HG03025 (cell line): ENCODE measurements at regions not wholly inside any gene's neighbourhood (a gene's known extent, or its start where the extent isn't known, plus 50 kb on each side); places are given as distances from the start of the nearest gene placed in this dataset.

Source experiments
- ATAC-seq: cut with Tn5 transposase; IDR thresholded peaks from one replicate; pipeline ENCODE4 v1.9.1; 2021; ENCODE audit warnings: mild to moderate bottlenecking, moderate library complexity; ENCODE audit not compliant: unreplicated experiment, low FRiP score

DNA sequence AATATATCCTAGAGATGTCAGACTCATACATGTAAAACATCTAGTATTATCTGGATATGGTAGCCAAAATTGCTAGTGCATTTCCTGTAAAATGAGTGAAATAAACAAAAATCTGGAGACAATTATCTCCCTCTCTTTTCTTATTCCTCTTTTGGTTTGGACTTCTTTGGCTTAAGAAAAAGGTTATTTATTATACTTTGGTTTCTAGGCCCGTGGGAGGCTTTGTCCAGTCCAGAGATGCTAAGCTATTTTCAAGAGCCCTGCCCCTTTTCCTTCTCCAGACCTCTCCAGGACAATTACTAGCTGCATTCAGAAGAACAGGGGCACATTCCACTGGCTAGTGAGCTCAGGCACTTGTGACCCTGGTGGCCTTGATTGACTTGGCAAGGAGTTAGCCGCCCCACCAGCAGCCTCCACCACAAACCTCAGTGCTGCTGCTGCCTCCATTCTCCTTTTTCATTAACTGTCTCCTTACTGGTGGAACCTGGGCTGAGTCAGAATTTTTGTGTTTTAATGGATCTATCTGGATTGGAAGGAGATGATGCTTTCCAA is 747.3 kb upstream of the TENM4 start:
- no peak for ATAC-seq

DNA sequence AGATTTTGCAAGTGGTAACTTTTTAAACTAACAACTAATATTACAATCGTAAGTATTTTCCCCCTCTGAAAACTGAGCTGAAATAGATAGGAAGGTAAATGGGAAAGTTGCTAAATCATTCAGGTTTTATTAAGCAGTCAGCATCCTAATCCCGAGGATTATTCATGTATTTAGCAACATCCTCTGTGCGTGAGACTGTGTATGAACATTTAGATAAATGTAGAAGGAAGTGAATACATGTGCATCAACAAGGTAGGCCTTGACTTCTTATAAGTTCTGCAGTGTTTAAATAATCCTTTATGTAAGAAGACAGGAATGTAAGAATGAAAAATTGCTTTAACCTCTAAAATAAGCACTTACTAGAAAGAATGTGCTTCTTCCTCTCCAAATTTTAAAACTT is 745.9 kb upstream of the TENM4 start:
- no peak for ATAC-seq

DNA sequence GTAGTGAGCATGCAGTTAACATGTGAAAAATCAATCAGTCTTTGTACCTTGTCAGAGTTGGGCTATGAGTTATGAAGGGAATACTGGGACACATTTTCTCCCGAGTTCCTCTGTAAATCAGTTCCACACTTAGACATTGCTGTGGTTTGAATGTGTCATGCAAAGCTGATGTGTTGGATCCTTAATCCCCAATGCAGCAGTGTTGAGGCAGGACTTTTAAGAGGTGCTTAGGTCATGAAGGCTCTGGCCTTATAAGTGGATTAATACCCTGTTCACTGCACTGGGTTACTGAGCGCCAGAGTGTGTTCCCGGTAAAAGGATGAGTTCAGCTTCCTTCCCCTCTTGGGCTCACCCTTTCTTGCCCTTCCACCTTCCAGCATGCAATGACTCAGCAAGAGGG is 742.1 kb upstream of the TENM4 start:
- no peak for ATAC-seq

DNA sequence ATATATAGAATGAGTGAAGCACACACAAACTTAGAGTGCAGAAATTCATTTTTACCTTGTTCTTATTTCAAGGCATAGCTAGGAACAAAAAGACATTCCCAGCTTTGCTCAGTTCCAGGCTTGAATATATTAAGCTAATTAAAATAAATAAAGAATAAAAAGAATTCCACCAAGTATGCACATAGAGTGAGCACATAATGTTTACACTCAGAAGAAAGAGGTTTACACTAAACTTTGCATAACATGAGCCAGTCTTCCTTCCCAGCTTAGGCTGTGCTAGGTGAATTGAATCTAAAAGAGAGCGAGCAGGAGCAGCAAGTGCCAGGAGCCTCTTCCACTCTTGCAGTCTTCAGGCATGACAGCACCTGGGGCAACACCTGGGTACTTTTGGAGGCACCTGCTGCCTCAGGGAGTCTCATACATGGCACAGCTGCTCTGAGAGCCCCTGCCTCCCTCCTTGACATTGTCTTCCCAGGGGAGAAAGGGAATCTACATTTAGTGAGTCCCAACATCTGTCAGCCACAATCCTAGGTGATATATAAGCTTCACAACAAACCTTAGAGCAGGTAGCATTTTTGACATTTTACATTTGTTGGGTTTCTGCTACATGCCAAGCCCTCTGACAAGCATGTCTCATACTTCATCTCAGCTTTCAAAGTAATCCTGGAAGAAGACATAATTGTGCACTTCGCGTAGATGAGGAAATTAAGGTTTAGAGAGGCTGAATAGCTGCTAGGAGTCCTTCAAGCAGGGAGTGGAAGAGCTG is 732.7 kb upstream of the TENM4 start:
- ATAC-seq: no peak

DNA sequence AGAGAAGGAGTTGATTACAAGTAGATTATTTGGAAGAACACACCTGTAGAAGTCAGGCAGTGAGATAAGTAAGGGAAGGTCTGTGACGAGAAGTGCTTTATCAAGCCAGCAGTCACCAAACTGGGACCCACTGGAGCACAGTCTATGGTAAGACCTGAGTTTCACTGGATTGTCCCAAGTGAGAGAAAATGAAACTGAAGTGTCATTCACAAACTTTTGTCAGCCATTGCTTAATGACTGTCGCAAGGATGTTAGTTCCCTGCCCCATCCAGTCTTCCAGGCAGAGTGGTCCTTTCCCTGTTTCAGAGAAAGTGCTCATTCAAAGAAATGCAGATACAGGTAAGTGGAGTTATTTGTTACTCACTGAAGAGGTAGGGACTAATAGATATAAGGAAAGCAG is 728.0 kb upstream of the TENM4 start:
- ATAC-seq: no peak

DNA sequence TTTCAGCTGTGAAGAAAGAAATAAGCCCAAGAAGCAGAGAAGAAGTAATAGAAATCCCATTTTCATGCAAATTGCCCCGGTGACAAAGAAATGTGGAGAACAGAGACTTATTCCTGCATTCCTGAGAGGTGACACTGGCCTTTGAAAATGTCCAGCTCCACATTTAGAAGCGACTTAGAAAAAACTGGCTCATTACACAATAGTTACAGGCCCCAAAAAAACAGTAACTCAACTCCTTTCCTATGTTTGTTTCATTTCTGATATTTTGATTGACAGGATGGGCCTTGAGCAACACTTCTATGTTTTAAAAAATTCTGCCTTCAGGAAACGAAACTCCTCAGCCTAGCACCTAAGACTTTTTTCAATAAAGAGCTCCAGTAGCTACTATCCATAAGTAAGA is 726.9 kb upstream of the TENM4 start:
- no peak for ATAC-seq

DNA sequence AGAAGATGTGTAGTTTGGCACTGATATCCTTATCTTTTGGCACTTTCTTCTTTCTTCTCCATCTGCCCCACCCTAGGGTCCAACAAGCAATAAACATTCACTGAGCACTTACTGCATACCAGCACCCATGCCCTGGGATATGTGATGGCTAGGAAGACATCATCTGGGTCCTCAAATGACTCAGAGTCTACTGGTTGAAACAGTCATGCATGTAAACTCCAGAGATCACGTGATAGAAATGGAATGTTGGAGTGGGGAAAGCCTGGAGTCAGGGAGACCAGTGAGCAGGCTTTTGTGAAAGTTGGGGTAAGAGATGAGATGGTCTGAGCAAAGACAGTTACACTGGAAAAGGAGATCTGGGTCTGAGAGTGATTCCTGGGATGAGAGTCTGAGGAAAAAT is 724.9 kb upstream of the TENM4 start:
- ATAC-seq: no peak

DNA sequence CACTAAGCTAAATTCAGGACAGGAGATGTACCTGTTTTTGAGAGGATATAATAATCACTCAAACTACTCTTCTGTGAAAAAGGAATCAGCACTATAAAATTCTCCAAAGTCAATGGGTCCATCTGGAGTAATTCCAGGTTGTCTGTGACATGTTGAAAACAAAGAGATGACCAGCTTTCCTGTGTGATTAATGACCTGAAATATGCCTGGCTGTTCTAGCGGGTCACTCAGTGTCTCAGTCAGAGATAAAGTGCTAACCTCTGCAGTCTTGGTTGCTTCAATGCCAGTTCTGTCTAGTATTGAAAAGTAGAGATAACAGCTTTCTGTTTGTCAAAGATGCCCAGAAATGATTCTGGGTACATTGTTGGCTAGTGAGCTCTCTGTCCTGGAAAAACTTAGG is 722.6 kb upstream of the TENM4 start:
- ATAC-seq: no peak

DNA sequence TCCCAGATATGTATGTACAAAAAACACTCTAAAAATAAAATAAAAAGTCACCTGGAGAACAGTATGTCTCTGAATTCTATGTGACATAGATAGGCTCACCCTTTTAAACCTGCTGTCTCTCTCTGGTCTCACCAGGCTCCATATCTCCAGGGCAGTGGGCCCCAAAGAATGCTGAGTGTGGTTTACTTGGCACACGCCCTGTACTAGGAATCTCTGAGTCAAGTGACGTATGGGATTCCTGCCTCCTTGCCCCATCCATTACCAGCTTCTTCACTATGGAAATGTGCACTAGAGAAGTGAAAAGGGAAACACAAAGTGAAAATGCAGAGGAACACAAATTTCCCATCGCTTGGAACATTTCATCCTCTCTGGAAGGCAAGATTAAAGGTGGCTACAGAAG is 722.2 kb upstream of the TENM4 start:
- ATAC-seq: no peak

DNA sequence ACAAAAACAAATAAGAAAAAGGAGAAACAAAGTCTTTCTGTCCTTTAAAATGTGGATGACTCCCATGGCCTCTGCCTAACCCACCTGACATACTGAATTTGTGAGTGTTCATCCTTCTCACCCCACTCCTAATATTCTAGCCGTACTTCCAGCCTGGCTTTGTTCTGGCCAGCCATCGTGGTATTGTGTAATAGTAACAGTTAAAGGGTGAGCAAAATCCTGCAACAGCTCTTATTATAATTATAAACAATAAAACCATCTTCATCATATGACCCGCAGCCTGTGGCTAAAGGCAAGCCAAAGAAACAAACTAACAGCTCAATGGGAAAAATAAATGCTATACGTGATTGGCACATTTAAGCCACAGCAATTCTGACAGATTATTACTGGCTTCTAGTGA is 721.6 kb upstream of the TENM4 start:
- ATAC-seq: no peak

DNA sequence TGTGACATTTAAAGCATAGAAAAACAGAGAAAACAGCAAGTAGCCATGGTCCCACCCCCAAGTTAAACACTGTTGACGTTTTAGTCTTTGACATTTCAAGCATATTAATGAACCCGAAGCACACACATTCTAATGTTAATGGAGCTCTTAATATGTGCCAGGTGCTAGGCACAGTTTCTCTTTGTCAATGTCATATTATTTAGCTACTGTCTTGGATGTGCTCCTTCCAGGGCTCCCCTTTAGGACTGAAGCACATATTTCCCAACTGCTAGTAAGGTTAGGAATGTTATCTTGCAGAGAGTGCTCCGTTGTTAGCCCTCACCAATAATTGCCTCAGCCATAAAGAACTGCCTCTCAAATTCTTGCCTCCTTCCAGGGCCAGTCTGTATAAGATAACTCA is 716.6 kb upstream of the TENM4 start:
- ATAC-seq: no peak

DNA sequence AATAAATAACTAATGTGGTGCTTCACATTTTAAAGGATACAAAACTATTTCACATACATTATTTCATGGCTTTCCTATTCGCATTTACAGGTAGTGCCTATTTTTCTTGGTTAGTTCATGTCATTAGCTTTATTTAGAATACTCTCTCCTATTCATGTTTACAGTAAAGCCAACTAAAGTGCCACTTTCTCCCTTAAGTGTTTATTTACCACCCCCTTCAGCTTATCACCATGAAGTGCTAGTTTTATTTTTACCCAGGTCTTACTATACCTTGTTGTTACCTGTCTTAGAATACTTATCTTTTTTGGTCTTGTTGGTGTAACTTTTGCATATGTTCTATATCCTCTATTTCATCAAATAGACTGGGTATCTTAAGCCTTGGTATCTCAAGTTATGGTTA is 715.2 kb upstream of the TENM4 start:
- ATAC-seq: no peak

DNA sequence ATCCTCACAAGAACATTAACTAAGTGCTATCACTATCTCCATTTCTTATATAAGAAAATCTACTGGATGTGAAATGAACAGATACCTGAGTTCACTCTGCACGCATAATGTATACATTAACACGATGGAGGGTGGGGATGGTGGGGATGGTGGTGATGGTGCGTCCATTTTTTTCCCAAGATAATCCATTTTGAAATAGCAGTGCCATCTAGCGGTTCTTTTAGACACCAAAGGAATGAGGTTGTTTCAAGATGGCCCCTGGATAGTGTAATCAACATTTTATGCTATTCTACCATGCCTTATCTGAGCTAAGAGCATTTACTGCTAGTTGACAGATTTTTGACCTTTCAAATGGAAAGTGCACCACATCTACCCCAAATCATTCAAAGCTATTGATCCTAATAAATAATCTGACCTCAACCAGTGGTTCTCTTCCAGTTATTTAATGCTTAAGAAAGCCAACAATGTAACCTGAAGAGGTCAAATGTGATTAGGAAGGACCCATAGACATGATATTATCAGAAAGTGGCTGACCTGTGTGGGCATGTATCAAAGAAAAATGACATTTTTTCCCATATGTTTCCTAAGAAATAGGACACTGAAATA is 714.7 kb upstream of the TENM4 start:
- no peak for ATAC-seq

DNA sequence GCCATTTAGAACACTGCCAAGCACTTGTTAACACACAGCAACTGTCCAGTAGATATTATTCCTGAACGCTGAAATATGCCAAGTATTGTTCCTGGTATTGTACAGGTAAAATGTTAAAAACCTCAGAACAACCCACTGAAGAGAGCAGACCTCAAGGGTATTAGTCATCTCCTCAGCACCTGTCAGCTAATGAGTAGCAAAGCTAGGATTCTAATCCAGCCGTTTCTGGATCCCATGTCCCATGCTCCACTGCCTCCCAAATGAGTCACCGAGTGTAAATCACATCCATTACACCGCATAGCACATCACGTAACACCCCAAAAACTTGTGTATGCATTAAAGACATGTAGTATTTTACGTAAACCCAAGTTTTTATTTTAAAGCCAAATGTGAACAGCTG is 705.4 kb upstream of the TENM4 start:
- ATAC-seq: no peak

DNA sequence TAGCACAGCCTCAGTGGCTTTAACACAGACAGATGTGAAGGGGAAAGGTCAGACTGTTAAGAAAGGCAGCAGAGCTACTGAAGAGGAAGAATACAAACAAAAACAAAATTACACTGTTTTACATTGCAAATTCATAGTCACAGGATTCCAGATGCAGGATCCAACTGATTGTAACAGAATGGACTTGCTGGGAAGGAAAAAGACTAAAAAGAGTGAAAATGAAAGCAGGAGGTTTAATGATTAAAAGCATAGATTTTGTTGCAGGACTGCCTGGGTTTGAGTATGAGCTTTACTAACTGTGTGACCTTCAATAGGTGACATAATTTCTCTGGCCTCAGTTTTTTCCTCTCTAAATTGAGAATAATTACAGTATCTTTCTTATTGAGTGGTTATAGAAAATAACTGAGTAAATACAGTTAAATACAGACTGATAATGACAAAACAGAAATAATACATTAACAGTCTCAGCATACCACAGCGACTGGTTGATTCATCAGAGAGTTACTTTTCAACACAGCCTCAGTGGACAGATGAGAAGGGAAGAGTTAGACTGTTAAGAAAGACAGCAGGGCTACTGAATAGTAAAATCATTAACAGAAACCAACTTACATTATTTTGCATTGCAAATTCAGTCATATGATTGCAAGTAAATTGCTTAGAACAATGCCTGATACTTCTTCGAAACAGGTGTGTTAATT is 704.2 kb upstream of the TENM4 start:
- no peak for ATAC-seq

DNA sequence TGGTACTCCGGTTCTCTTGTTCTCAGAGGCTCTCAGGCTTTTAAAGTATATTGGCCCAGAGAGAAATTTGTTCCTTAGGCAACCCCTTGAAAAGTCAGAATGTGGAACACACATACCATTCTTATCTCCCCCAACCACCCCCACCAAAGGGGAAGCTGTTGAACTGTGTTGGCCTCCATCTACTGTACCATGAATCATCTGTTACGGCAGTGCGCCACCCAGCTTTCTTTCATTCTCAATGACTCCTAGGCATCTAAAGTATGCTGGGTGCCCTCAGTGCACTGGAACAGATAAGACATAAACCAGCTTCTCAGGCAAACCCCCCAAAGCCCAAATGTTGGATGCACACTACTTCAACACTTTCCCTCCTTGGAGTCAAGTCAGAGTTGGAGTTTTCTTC is 696.2 kb upstream of the TENM4 start:
- no peak for ATAC-seq

DNA sequence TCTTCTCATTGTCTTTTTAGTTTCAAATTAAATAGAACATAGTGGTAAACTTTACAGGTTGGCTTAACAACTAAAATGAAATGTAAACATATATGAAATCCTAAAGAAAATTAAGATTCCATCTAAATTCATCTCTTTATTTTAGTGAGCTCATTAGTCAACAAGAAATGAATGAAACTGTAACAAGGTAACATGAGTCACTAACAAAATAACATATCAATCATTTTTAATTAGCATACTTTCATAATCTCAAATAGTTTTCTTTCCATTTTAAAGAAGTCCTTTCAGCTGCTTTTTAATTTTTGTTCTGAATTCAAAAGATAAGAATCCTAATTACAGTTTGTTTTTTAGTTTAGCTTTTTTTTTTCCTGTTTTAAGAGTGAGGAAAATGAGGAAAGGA is 688.6 kb upstream of the TENM4 start:
- ATAC-seq: no peak

DNA sequence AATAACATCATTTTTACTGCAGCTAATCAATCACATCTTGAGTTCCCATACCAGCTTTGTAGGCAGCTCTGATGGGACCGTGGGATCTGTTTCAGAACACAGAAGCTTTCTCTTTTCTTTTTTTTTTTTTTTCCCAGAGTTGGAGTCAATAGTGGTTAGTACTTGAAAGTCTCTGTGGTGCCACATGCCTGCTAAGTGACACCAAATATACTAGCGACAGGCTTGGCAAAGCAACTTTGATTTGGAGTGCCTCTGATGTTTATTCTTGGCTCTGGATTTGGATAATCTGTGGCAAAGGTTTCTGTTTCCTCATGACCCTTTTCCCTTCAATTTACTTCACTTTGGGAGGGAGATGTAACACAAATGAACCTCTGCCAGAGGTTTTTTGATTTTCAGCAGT is 681.4 kb upstream of the TENM4 start:
- ATAC-seq: no peak

DNA sequence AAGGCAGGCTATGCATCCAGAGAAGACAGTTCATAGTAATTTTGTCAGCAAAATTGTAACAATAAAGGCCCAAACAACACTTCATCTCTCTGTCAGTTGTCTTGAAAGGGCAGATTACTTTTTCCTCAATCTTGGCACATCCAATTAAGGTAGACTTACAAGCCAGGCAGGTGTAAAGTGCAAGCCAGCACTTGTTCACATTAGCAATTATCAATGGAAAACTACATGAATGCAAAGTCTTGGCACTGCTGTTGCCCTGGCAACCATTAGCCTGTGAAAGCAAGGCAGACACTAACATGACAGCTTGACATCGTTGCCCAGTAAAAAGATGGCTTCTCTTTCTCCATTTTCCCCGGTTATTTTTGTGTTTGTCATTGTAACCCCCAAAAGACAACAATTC is 677.2 kb upstream of the TENM4 start:
- no peak for ATAC-seq

DNA sequence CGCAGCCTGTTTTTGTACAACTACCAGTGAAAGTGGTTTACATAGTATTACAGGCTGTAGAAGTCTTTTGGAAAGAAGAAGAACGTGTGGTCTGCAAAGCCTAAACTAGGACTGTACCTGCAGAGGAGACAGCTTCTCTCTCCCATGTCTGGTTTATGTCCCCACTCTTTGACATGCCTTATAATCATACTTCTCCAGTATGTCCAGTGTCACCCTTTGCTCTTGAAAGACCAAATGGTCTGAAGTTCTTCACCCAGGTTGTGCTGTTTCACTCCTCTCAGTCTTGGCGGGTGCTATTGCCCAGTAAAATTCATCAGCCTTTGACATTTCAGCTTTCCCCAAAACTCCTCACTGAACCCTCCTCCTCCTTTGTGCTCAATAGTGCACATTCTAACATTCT is 676.0 kb upstream of the TENM4 start:
- no peak for ATAC-seq

DNA sequence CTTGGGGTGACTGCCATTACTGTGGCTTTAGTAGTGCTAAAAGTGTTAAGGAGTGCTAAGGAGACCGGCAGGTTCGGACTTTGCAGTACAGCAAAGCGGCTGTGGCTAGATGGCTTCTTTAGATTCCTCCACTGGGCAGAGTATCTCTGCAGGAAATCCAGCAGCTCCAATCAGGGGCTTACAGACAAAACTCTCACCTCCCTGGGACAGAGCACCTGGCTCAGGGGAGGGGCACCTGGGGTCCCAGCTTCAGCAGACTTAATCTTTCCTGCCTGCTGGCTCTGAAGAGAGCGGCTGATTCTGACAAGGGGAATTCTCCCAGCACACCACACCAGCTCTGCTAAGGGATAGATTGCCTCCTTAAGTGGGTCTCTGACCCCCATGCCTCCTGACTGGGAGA is 668.8 kb upstream of the TENM4 start:
- ATAC-seq: no peak

DNA sequence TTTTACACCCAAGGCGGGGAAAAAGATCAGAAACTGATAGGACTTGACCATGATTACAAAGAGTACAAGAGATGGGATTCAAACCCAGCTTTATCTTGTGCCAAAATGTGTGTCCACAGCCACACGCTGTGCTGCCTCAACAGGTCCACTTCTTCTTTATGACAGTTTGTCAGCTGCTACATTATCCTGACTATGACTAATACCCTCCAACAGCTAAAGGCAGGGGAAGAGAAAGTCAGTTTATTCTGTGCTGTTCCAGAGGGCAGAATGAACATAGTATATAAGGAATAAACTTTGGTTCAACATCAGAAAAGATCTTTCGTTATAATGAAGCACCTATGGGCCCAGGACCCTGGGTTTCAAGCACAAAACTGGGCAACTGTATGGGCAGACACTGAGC is 668.2 kb upstream of the TENM4 start:
- no peak for ATAC-seq
